Sciatic nerve (tissue), 2 donors: ENCODE measurements at regions not wholly inside any gene's neighbourhood (a gene's known extent, or its start where the extent isn't known, plus 50 kb on each side); places are given as distances from the start of the nearest gene placed in this dataset.
"Not testable (repeated sequence)": the region's sequence is repeated elsewhere in the genome, so short reads cannot be mapped to it uniquely, and the experiment has no call there.

Experiments
- ATAC-seq: fragments of 200-7000 bp; cut with Tn5 transposase; one replicate; pipeline ENCODE4 v1.9.1; 2020; ENCODE audit warnings: mild to moderate bottlenecking, moderate library complexity
- DNase-seq: peaks from one replicate; pipeline ENCODE4 v3.0.0-alpha.2; 2020; ENCODE audit warnings: low spot score
- intact Hi-C: fragments of 100-400 bp; cut with DNase I; formaldehyde crosslinking; loops from one replicate; pipeline ENCODE4 v1.14.2; 2022
- donor health status: DM: no; HTN: no; CAD: no.
- donor health status: DM: no; HTN: no; CAD: no.

- ATAC-seq (no peak), DNase-seq (no peak)
- intact Hi-C loops = no loop called here
Measured at GRCh38 chr1:182210417-182210816, 148.9 kb upstream of the ZNF648 start.

GRCh38 chr1:182207300-182207699, 145.8 kb upstream of the ZNF648 start:
- intact Hi-C loops = no loop called here

GRCh38 chr1:182206626-182207239, 145.2 kb upstream of the ZNF648 start:
- peak; percentile 79 for DNase-seq

More at GRCh38 chr1:182207300-182207699, 145.8 kb upstream of the ZNF648 start:
- ATAC-seq = no peak
- no peak for DNase-seq

GRCh38 chr1:182205351-182206022, 144.0 kb upstream of the ZNF648 start:
- DNase-seq (no peak), ATAC-seq (peak; percentile 82)
- intact Hi-C loops = no loop called here

More at GRCh38 chr1:182206626-182207239, 145.2 kb upstream of the ZNF648 start:
- intact Hi-C loops = no loop called here
- ATAC-seq = peak; percentile 94

GRCh38 chr1:182203191-182203875, 141.8 kb upstream of the ZNF648 start:
- DNase-seq = no peak
- ATAC-seq = no peak
- intact Hi-C loops = no loop called here

GRCh38 chr1:182201490-182201889, 140.0 kb upstream of the ZNF648 start:
- ATAC-seq, intact Hi-C loops, DNase-seq: not testable (repeated sequence)

- no peak for ATAC-seq
- no peak for DNase-seq
Measured at GRCh38 chr1:182200025-182200812, 138.7 kb upstream of the ZNF648 start.

GRCh38 chr1:182198006-182198605, 136.6 kb upstream of the ZNF648 start:
- intact Hi-C loops = no loop called here
- ATAC-seq = no peak
- no peak for DNase-seq

More at GRCh38 chr1:182200025-182200812, 138.7 kb upstream of the ZNF648 start:
- intact Hi-C loops = no loop called here

GRCh38 chr1:182196897-182197870, 135.7 kb upstream of the ZNF648 start:
- intact Hi-C loops = no loop called here
- DNase-seq = no peak
- peak; percentile 91 for ATAC-seq

GRCh38 chr1:182195733-182196132, 134.2 kb upstream of the ZNF648 start:
- ATAC-seq (no peak), DNase-seq (no peak)
- intact Hi-C loops = no loop called here

- ATAC-seq (peak; percentile 80), DNase-seq (no peak)
- intact Hi-C loops = no loop called here
Measured at GRCh38 chr1:182193908-182194550, 132.5 kb upstream of the ZNF648 start.

- no peak for DNase-seq
- ATAC-seq = no peak
- intact Hi-C loops = no loop called here
Measured at GRCh38 chr1:182192966-182193365, 131.5 kb upstream of the ZNF648 start.

GRCh38 chr1:182192215-182192614, 130.7 kb upstream of the ZNF648 start:
- DNase-seq = no peak
- intact Hi-C loops = no loop called here
- ATAC-seq = no peak

- ATAC-seq (no peak), DNase-seq (no peak)
- intact Hi-C loops = no loop called here
Measured at GRCh38 chr1:182191381-182192115, 130.0 kb upstream of the ZNF648 start.

- ATAC-seq = no peak
- DNase-seq = no peak
- intact Hi-C loops = no loop called here
Measured at GRCh38 chr1:182189535-182190066, 128.1 kb upstream of the ZNF648 start.

GRCh38 chr1:182186757-182187146, 125.2 kb upstream of the ZNF648 start:
- DNase-seq (no peak), ATAC-seq (no peak)
- intact Hi-C loops = no loop called here
